Ectodermal cell (in vitro differentiated cells): ENCODE measurements at regions not wholly inside any gene's neighbourhood (a gene's known extent, or its start where the extent isn't known, plus 50 kb on each side); places are given as distances from the start of the nearest gene placed in this dataset.

ENCODE experiments used
- H3K27ac ChIP-seq: 2 replicates; pipeline ENCODE4 v1.7.0; 2013; ENCODE audit warnings: mild to moderate bottlenecking, low read depth, low read length; ENCODE audit not compliant: insufficient read depth, poor library complexity, severe bottlenecking
- H3K27me3 ChIP-seq: 2 replicates; pipeline ENCODE4 v1.7.0; 2013; ENCODE audit warnings: mild to moderate bottlenecking, low read length; ENCODE audit not compliant: insufficient read depth, control insufficient read depth, poor library complexity, severe bottlenecking
- H3K36me3 ChIP-seq: one replicate; pipeline ENCODE4 v1.7.0; 2013; ENCODE audit warnings: low read length; ENCODE audit not compliant: control insufficient read depth, insufficient read depth
- H3K4me1 ChIP-seq: one replicate; pipeline ENCODE4 v1.7.0; 2013; ENCODE audit warnings: low read length; ENCODE audit not compliant: control insufficient read depth, insufficient read depth
- H3K4me3 ChIP-seq: 2 replicates; pipeline ENCODE4 v1.7.0; 2013; ENCODE audit warnings: low read depth, low read length, control low read depth; ENCODE audit not compliant: insufficient read depth
- H3K9me3 ChIP-seq: 2 replicates; pipeline ENCODE4 v1.7.0; 2013; ENCODE audit warnings: mild to moderate bottlenecking, low read length, moderate library complexity; ENCODE audit not compliant: control insufficient read depth
- WGBS, 2 experiments: methylation state at CpG; one replicate each; pipeline ENCODE4 v1.1.7; 2013; ENCODE audit warnings: missing lambda C conversion rate in 2 of 2; 5-methylcytosine and 5-hydroxymethylcytosine counted together

DNA sequence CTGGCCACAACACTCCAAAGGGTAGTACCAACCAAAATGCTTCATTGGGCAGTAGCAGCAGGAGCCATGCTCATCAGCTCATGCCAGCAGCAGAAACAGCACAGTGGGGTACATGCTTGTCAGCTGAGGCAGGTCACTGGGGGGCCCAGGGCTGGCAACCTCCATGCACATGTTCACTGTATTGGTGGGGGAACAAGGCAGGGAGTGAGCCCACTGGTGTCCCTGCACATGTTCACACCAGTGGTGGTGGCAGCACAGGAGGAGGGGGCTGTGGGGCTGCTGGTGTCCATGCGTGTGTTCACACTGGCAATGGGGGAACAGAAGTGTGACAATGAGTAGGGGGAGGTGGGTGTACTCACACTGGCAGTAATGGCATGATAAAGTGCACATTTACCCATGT, 254.3 kb upstream of the KIF2A start:
- WGBS, 2 experiments, result 94 to 100% methylated on average over 1 of the region's 1 CpG
- no peak overlapping the region for H3K4me3 ChIP-seq
- no peaks in the 10 kb centered on the region for H3K36me3 ChIP-seq
- H3K27ac ChIP-seq, result no peak overlapping the region
- H3K9me3 ChIP-seq, result no peaks in the 10 kb centered on the region
- no peaks in the 10 kb centered on the region for H3K4me1 ChIP-seq
- H3K27me3 ChIP-seq, result no peaks in the 10 kb centered on the region

DNA sequence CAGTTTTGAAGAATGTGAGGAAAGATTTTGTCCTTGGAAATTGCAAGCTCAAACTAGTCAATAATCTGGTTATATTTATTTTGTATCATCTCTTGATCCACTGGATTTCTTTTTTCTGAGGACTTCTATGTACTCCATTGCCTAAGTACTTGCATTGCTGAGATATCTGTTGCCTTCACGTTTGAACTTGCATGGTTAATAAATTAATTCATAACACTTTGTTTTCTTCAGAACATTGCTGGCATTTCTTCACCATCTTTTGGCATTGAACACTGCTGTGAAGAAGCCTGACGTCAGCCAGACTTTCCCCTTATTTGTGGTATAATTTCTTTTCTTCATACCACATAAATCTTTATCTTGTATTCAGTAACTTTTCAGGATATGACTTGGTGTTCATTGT, 246.0 kb upstream of the KIF2A start:
- Histone ChIP-seq H3K4me3 (no peak overlapping the region), H3K27me3 (no peaks in the 10 kb centered on the region), H3K4me1 (peaks cover 3% of the 10 kb centered on the region), H3K27ac (no peak overlapping the region), H3K9me3 (no peaks in the 10 kb centered on the region), H3K36me3 (no peaks in the 10 kb centered on the region)
- 84 to 92% methylated on average over 2 of the region's 2 CpGs for WGBS, 2 experiments

DNA sequence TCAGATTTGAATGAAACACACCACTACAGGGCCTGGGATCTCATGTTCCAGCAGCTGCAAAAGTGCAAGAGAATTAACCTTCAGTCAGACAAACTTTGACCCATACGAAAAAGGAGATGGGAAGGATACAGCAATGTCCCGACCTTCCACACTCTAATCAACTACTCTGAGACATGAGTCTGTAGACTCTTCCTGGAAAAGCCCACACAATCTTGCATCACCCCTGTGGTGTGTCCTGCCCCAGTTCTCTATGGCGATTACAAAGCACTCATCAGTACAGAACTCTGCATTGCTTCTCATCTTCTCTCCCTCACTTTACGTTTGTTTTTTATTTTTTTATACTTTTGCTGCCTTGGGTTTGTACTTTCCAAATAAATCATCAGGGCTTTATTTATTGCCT, 241.0 kb upstream of the KIF2A start:
- Histone ChIP-seq H3K27me3 (no peaks in the 10 kb centered on the region), H3K36me3 (no peaks in the 10 kb centered on the region), H3K9me3 (no peaks in the 10 kb centered on the region), H3K27ac (no peak overlapping the region), H3K4me3 (no peak overlapping the region), H3K4me1 (peaks cover 3% of the 10 kb centered on the region)
- 89 to 91% methylated on average over 4 of the region's 4 CpGs for WGBS, 2 experiments

DNA sequence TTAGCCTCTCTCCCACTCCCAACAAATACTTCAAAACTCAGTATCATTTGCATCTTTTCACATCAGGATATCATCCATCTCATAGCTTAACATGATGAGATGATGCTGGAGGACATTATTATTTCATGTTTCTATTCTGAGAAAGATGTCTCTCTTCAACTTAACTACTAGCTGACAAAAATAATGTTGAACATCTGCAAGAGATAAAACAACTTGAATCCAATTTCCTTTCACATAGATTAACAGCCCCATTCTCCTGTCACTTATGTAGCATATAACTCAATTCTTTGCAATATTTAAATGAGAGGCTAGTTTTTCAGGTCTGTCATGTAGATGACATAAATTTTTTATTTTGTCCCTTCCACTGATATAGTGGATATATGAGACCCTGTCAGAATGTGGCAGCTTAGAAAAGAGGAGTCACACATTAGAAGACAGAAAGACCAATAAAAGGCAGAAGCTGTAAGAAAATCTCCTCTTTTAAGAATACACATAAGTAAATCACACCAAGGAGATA, 239.2 kb upstream of the KIF2A start:
- Histone ChIP-seq H3K4me3 (no peak overlapping the region), H3K9me3 (no peaks in the 10 kb centered on the region), H3K36me3 (no peaks in the 10 kb centered on the region), H3K4me1 (peaks cover 3% of the 10 kb centered on the region), H3K27me3 (no peaks in the 10 kb centered on the region), H3K27ac (no peak overlapping the region)

DNA sequence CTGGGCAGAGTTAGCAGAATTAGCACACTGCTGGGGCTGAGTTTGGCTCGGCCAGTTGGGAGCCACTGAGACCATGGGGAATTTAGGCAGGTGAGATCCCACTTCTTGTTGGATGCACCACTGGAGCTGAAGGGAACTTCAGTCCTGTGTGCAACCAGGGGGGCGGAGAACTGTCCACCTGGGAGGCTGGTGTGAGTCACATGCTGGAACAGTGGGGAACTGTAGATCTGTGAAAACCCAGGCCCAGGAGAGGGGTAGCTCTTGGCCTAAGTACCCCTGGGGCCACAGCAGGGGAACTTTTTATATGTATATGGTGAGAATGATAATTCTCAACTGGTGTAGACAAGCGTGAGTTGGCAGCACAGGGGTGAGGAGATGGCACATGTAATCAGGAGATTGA, 237.5 kb upstream of the KIF2A start:
- peaks cover 3% of the 10 kb centered on the region for H3K4me1 ChIP-seq
- H3K27ac ChIP-seq, result no peak overlapping the region
- no peaks in the 10 kb centered on the region for H3K36me3 ChIP-seq
- no peak overlapping the region for H3K4me3 ChIP-seq
- whole genome bisulfite sequencing, 2 experiments, result 85 to 88% methylated on average over 3 of the region's 3 CpGs
- no peaks in the 10 kb centered on the region for H3K27me3 ChIP-seq
- H3K9me3 ChIP-seq, result no peaks in the 10 kb centered on the region

DNA sequence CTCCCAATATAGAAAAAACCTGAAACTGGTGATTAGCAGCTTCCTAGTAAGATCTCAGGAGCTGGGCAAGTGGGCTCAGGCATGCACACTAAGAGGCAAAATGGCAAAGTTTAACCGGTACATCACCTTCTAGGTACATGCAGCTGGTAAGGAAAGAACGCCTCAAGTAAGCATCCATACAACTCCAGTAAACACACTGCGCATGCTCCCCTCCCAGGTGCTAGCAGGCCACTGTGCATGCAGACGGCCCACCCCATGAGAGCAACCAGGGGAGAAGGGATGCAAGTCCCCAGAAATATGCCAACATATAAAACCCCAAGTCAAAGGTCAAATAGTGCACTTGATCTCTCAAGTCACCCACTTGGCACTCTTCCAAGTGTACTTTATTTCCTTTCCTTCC, 228.6 kb upstream of the KIF2A start:
- Histone ChIP-seq H3K27me3 (no peaks in the 10 kb centered on the region), H3K27ac (no peak overlapping the region), H3K4me3 (no peak overlapping the region), H3K4me1 (no peaks in the 10 kb centered on the region), H3K36me3 (no peaks in the 10 kb centered on the region), H3K9me3 (no peaks in the 10 kb centered on the region)
- WGBS, 2 experiments, result 67 to 69% methylated on average over 4 of the region's 4 CpGs

DNA sequence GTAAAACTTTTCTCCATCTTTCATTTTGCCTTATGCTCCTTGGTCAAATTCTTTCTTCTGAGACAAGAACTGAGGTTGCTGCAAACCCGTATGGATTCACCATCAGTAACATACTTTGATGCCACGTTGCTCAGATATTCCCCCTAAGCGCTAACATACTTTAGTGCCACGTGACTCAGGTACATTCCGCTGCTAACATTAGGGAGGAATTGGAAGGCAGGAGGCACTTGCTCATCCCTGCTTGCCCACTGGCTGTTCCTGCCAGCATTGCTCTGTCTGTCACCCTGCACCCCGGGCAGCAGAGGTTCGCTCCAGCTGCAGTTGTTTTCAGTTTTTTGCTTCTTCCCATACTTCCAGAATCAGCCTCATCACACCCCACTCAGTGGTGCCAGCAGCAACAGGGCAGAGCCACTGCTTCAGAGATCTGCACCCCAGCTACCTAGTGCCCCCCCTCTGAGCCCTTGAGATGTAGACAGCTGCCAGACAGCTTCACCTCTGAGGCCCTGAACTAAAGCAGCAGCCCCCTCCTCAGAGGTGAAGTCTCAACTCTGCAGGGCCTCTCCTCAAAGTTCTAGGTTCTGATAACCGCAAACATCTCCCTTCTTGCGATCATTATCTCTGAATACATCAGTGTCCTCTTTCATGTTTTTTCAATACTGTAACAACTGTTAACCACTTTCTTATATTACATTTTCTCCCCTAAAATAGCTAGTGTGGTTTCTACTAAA, 228.0 kb upstream of the KIF2A start:
- Histone ChIP-seq H3K4me3 (no peak overlapping the region), H3K4me1 (no peaks in the 10 kb centered on the region), H3K36me3 (no peaks in the 10 kb centered on the region), H3K27ac (no peak overlapping the region), H3K27me3 (no peaks in the 10 kb centered on the region), H3K9me3 (no peaks in the 10 kb centered on the region)
- 80% methylated on average over 9 of the region's 9 CpGs for WGBS, 2 experiments

DNA sequence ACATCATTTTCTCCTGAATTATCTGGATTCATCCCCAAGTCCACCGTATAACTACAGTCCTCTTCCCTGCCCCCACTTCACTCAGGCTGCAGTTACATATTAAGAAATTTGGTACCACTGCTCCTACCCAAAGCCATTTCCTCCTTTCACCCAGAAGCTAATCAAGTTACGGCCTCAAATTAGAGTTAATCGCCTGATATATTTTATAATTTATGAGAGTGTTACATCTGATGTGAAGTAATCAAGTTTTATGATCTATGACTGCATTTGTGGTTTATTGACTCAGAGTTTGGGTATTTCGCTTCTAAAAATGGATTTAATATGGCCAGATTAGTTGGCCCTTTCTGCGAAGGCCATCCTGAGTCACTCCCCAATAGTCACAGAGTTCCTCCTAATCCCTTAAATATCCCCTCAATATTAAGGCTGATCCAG, 223.6 kb upstream of the KIF2A start:
- no peaks in the 10 kb centered on the region for H3K9me3 ChIP-seq
- H3K4me1 ChIP-seq, result no peaks in the 10 kb centered on the region
- no peaks in the 10 kb centered on the region for H3K27me3 ChIP-seq
- 92 to 96% methylated on average over 5 of the region's 5 CpGs for WGBS, 2 experiments
- H3K27ac ChIP-seq, result no peak overlapping the region
- no peaks in the 10 kb centered on the region for H3K36me3 ChIP-seq
- no peak overlapping the region for H3K4me3 ChIP-seq

DNA sequence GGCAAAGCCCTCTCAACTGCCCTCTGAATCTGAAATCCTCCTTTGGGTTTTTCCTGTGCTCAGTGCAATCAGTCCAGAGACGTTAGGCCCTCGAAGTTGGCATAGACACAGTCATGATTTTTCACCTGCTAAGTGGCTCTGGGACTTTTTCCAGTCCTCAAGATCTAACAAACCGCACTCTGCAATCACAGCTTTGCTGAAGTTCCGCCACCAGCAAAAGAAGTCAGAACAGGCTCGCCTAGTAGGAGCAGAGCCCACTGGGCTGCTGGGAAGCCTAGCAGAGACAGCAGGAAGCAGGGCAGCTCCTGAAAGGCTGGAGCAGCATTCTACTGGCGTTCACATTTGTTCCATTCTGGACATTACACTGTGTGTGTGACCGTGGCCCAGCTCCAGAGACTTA, 222.8 kb upstream of the KIF2A start:
- Histone ChIP-seq H3K4me1 (no peaks in the 10 kb centered on the region), H3K27me3 (no peaks in the 10 kb centered on the region), H3K36me3 (no peaks in the 10 kb centered on the region), H3K9me3 (no peaks in the 10 kb centered on the region), H3K4me3 (no peak overlapping the region), H3K27ac (no peak overlapping the region)
- WGBS, 2 experiments, result 92 to 95% methylated on average over 7 of the region's 7 CpGs

DNA sequence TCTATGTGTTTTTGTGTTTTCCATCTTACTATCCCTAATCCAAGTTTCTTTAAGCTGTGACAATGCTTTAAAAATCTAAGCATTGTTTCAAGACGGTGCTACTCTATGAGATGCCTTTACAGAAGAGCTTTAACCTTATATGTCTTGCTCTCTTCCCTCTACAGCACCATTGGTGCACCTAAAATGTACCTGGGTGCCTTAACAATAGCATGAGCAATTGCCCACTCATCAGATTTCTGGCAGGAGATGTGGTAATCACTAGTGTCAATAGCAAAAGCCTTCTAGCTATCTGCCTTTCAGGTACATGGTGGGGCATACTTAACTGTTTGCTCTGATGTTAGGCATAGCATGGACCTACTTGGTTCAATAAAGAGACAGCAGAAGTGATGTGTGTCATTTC, 222.3 kb upstream of the KIF2A start:
- Histone ChIP-seq H3K27me3 (no peaks in the 10 kb centered on the region), H3K4me1 (no peaks in the 10 kb centered on the region), H3K9me3 (no peaks in the 10 kb centered on the region), H3K4me3 (no peak overlapping the region), H3K36me3 (no peaks in the 10 kb centered on the region), H3K27ac (no peak overlapping the region)
- WGBS, 2 experiments, result 88 to 89% methylated on average over 1 of the region's 1 CpG
